MM.1S (cell line): ENCODE measurements at regions not wholly inside any gene's neighbourhood (a gene's known extent, or its start where the extent isn't known, plus 50 kb on each side); places are given as distances from the start of the nearest gene placed in this dataset.

Source experiments
- DNase-seq: peaks from one replicate; pipeline ENCODE4 v3.0.0-alpha.2; 2015
- H2AFZ ChIP-seq: fragments of 300-600 bp; sonication (generic); 2 replicates; pipeline ENCODE4 v1.6.0; 2016; ENCODE audit warnings: antibody characterized with exemption, low read length
- H3F3A ChIP-seq: fragments of 300-600 bp; sonication (generic); 2 replicates; pipeline ENCODE4 v1.6.1; 2016; ENCODE audit warnings: mild to moderate bottlenecking, antibody characterized with exemption, low read length, moderate library complexity, mixed read lengths; ENCODE audit not compliant: insufficient read depth
- H3K27ac ChIP-seq: fragments of 300-600 bp; sonication (generic); 2 replicates; pipeline ENCODE4 v1.5.1; 2016; ENCODE audit warnings: mild to moderate bottlenecking, low read length
- H3K27me3 ChIP-seq: fragments of 300-600 bp; sonication (generic); replicated peaks from 2 replicates; pipeline ENCODE4 v1.6.0; 2016; ENCODE audit warnings: low read length; ENCODE audit not compliant: insufficient read depth
- H3K36me3 ChIP-seq: fragments of 300-600 bp; sonication (generic); replicated peaks from 2 replicates; pipeline ENCODE4 v1.6.1; 2016; ENCODE audit warnings: mild to moderate bottlenecking, low read length, mixed read lengths; ENCODE audit not compliant: insufficient read depth
- H3K4me1 ChIP-seq: fragments of 300-600 bp; sonication (generic); 2 replicates; pipeline ENCODE4 v1.6.1; 2016; ENCODE audit warnings: low read length, mixed read lengths
- H3K4me2 ChIP-seq: fragments of 300-600 bp; sonication (generic); 2 replicates; pipeline ENCODE4 v1.6.0; 2016; ENCODE audit warnings: low read depth, low read length
- H3K4me3 ChIP-seq: fragments of 300-600 bp; sonication (generic); 2 replicates; pipeline ENCODE4 v1.5.1; 2016; ENCODE audit warnings: low read length, mixed read lengths
- H3K79me2 ChIP-seq: fragments of 300-600 bp; sonication (generic); 2 replicates; pipeline ENCODE4 v1.6.1; 2016; ENCODE audit warnings: mixed run types, low read length, mixed read lengths
- H3K9ac ChIP-seq: fragments of 300-600 bp; sonication (generic); 2 replicates; pipeline ENCODE4 v1.6.1; 2016; ENCODE audit warnings: low read length, mixed read lengths
- H3K9me2 ChIP-seq: fragments of 300-600 bp; sonication (generic); replicated peaks from 2 replicates; pipeline ENCODE4 v1.6.1; 2016; ENCODE audit warnings: mild to moderate bottlenecking, low read length, mixed read lengths; ENCODE audit not compliant: insufficient read depth
- H3K9me3 ChIP-seq: fragments of 300-600 bp; sonication (generic); replicated peaks from 2 replicates; pipeline ENCODE4 v1.6.1; 2016; ENCODE audit warnings: mild to moderate bottlenecking, low read length, mixed read lengths; ENCODE audit not compliant: insufficient read depth
- H4K20me1 ChIP-seq: fragments of 300-600 bp; sonication (generic); 2 replicates; pipeline ENCODE4 v1.6.1; 2016; ENCODE audit warnings: mild to moderate bottlenecking, low read length, moderate library complexity, mixed read lengths; ENCODE audit not compliant: insufficient read depth
- EZH2 ChIP-seq: fragments of 300-600 bp; sonication (generic); optimal IDR thresholded peaks from 2 replicates; pipeline ENCODE3; 2017; ENCODE audit warnings: low read depth, mild to moderate bottlenecking, antibody characterized with exemption, low read length, mixed read lengths
- EZH2phosphoT487 ChIP-seq: fragments of 300-600 bp; sonication (generic); IDR thresholded peaks from 2 replicates; pipeline ENCODE4 v1.6.1; 2018; ENCODE audit warnings: antibody characterized with exemption, low read length
- TF ChIP-seq, protein P1 (sequence below): fragments of 300-600 bp; sonication (generic); IDR thresholded peaks from 2 replicates; pipeline ENCODE4 v1.5.1; 2016; ENCODE audit warnings: antibody characterized with exemption, low read length, mixed read lengths

DNA sequence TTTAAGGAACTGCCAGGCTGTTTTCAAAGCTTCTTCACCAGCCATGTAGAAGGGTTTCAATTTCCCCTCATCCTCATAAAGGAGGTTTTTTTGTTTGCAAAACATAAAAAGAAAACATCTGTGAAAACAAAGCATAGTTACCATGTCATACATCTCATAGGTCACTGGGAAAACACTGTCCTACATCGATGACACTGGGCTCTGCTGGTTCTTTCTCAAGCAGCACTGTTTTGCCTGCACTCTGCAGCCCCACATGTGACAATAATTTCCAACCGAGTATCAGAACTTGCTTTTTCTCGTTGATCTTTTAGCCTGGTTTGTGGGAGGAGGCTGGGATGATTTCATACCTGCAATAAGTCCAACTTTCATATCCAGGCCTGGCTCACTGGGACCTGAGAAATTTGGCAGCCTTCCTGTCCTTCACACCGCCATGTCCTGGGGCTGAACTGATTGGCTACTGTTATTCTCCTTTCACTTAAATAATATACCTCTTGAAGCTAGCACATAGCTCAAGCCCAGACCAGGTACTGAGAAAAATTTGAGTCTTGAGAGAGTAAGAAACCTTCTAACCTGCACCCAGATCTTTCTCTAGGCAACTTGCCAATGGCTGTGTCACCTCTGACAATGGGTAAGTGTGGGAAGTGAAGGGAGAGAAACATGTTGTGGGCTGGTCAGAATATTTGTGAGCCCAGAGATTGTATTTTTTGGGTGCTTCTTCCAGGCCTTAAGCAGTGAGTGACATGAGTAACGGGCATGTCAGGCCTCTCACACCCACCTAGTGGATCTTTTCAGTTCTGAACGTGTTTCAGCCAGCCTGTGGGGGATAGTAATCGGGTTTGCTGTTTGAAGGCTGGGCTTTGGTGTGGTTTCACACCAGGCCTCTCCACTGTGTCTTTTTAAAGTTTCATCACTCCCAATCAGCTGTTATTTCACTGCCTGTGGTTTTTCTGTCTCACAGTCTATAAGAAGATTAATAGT is 502.8 kb downstream of the NTRK2 start:
- H3K9me2 ChIP-seq, result no peaks in the 10 kb centered on the region
- H3K9ac ChIP-seq, result no peak overlapping the region
- H3K36me3 ChIP-seq, result no peaks in the 10 kb centered on the region
- no peak overlapping the region for H3K4me3 ChIP-seq
- H3K4me2 ChIP-seq, result no peak overlapping the region
- no peaks in the 10 kb centered on the region for H4K20me1 ChIP-seq
- no peaks in the 10 kb centered on the region for H3F3A ChIP-seq
- TF ChIP-seq EZH2phosphoT487, result no peak
- TF ChIP-seq EZH2, result no peak
- TF ChIP-seq, protein P1, sequence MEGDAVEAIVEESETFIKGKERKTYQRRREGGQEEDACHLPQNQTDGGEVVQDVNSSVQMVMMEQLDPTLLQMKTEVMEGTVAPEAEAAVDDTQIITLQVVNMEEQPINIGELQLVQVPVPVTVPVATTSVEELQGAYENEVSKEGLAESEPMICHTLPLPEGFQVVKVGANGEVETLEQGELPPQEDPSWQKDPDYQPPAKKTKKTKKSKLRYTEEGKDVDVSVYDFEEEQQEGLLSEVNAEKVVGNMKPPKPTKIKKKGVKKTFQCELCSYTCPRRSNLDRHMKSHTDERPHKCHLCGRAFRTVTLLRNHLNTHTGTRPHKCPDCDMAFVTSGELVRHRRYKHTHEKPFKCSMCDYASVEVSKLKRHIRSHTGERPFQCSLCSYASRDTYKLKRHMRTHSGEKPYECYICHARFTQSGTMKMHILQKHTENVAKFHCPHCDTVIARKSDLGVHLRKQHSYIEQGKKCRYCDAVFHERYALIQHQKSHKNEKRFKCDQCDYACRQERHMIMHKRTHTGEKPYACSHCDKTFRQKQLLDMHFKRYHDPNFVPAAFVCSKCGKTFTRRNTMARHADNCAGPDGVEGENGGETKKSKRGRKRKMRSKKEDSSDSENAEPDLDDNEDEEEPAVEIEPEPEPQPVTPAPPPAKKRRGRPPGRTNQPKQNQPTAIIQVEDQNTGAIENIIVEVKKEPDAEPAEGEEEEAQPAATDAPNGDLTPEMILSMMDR, result no peak
- no peaks in the 10 kb centered on the region for H3K79me2 ChIP-seq
- H3K27ac ChIP-seq, result no peak overlapping the region
- H2AFZ ChIP-seq, result no peak overlapping the region
- DNase-seq, result no peak
- H3K9me3 ChIP-seq, result no peaks in the 10 kb centered on the region
- H3K27me3 ChIP-seq, result no peaks in the 10 kb centered on the region
- no peaks in the 10 kb centered on the region for H3K4me1 ChIP-seq

DNA sequence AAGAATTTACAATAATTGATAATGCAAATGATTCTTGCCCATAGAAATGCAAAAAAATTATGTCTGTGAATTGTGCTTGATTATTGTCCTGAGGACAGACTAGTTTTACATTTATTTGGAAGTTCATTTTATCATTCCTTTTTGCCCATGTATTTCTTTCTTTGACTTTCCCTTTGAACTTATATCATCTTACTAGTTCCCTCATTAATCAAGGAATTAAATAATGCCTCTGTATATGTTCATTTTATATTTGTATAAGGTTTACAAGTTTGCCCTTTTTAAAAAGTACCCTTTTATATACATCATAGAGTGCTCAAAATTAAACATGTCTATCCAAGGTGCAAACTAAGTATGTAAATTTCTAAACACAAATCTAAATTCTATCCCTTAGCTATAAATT is 501.6 kb downstream of the NTRK2 start:
- no peak for DNase-seq
- no peak overlapping the region for H3K9ac ChIP-seq
- no peaks in the 10 kb centered on the region for H3K9me2 ChIP-seq
- no peak overlapping the region for H2AFZ ChIP-seq
- no peaks in the 10 kb centered on the region for H3K27me3 ChIP-seq
- H3K36me3 ChIP-seq, result no peaks in the 10 kb centered on the region
- H3K9me3 ChIP-seq, result no peaks in the 10 kb centered on the region
- H3F3A ChIP-seq, result no peaks in the 10 kb centered on the region
- TF ChIP-seq, protein P1, result no peak
- TF ChIP-seq EZH2phosphoT487, result no peak
- no peaks in the 10 kb centered on the region for H3K4me1 ChIP-seq
- no peaks in the 10 kb centered on the region for H3K79me2 ChIP-seq
- no peak overlapping the region for H3K4me2 ChIP-seq
- H3K4me3 ChIP-seq, result no peak overlapping the region
- H3K27ac ChIP-seq, result no peak overlapping the region
- no peaks in the 10 kb centered on the region for H4K20me1 ChIP-seq

DNA sequence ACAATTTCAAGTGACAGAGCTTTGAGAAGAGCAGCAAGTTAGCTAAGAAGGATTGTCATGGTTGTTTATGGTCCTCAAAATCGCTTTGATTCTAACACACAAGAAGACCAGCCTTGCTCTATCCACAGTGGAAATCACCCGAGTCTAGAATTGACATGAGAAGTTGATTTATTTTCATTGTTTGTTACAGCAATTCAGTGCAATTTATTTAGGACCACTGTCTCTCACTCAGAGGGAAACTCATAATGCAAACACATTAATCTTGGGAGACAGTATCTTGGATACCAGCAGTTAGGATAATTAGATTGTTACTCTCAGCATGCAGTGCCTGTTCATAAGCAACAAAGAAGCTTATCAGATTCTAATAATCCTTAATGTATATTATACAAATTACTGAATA is 498.9 kb downstream of the NTRK2 start:
- Histone ChIP-seq H3K9me3 (no peaks in the 10 kb centered on the region), H3K4me2 (no peak overlapping the region), H3K27ac (no peak overlapping the region), H3K9me2 (no peaks in the 10 kb centered on the region), H3K4me1 (no peaks in the 10 kb centered on the region), H3K4me3 (no peak overlapping the region), H3K36me3 (no peaks in the 10 kb centered on the region), H3K27me3 (no peaks in the 10 kb centered on the region), H4K20me1 (no peaks in the 10 kb centered on the region), H3F3A (no peaks in the 10 kb centered on the region), H2AFZ (no peak overlapping the region), H3K79me2 (no peaks in the 10 kb centered on the region), H3K9ac (no peak overlapping the region)
- DNase-seq, result no peak
- no peak for TF ChIP-seq EZH2phosphoT487
- TF ChIP-seq, protein P1, result no peak
- no peak for TF ChIP-seq EZH2
